ENCODE measurements at regions not wholly inside any gene's neighbourhood (a gene's known extent, or its start where the extent isn't known, plus 50 kb on each side); places are given as distances from the start of the nearest gene placed in this dataset.

- no peaks in the 10 kb centered on the region for H3K27me3 ChIP-seq (replicated peaks in 1 of 2; ENCODE audit: control insufficient read depth in 2 of 2, extremely low read depth in 1 of 2, insufficient read depth in 2 of 2, low read length in 1 of 2)
- H3K4me1 ChIP-seq (ENCODE audit: control insufficient read depth in 1 of 2, extremely low read depth in 1 of 2, insufficient read depth in 2 of 2, low read length in 2 of 2): no peaks in the 10 kb centered on the region
- no peak overlapping the region for H3K27ac ChIP-seq (ENCODE audit: low read length)
- no peaks in the 10 kb centered on the region for H3K9me3 ChIP-seq
- ATAC-seq (replicated peaks in 1 of 4): no peak
- peaks cover 9 to 16% of the 10 kb centered on the region in 2 donors for H3K27me3 Mint-ChIP-seq
- no peaks in the 10 kb centered on the region for H3K4me1 Mint-ChIP-seq
- no peaks in the 10 kb centered on the region for H3K36me3 ChIP-seq (ENCODE audit: control insufficient read depth in 2 of 2, extremely low read depth in 1 of 2, insufficient read depth in 1 of 2, low read length in 1 of 2)
- POLR2A ChIA-PET: no interaction called here
- H3K9me3 Mint-ChIP-seq: no peaks in the 10 kb centered on the region
- H3K27ac Mint-ChIP-seq: no peak overlapping the region
- WGBS (ENCODE audit: insufficient coverage): no CpG with 5 or more reads among the region's 1 CpG
- H3K36me3 Mint-ChIP-seq: no peaks in the 10 kb centered on the region
- DNase-seq: no peak
- H3K4me3 Mint-ChIP-seq: no peak overlapping the region
- no peak overlapping the region for H3K4me3 ChIP-seq (ENCODE audit: control insufficient read depth in 1 of 2, extremely low read depth in 1 of 2, low read length in 1 of 2)
- CTCF ChIA-PET: interaction anchor here in 1 of 2 donors (0.6 kb wide), 1 partner anchor 268 kb away, joined by 5 read pairs; no protein-coding TSS in a partner anchor
These were observed 71.5 kb upstream of the CXADR start for GRCh38 chr21:17441370-17441769.

DNA sequence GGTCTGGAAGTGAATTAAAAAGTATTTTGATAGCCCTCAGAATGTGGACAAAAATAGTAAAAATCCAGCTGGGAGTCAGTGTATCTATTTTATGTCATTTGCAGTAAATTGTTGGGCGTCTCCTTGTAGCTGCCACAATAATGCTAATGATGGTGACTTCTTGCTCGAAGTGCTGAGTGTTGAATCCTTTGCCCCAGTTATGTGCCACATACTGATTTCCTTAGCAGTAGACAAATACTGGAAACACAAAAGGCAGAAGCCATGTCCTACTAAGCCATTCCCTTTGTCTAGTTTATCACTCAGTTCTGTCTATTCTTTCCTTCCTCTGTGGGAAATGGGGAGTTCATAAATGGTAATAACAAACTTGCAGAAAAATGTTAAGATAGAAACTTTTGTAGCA, 70.7 kb upstream of the CXADR start:
- Mint-ChIP-seq H3K4me1 (no peaks in the 10 kb centered on the region), H3K27me3 (peaks cover 9 to 16% of the 10 kb centered on the region in 2 donors), H3K9me3 (no peaks in the 10 kb centered on the region), H3K36me3 (no peaks in the 10 kb centered on the region), H3K27ac (no peak overlapping the region), H3K4me3 (no peak overlapping the region)
- no peaks in the 10 kb centered on the region for H3K27me3 ChIP-seq (replicated peaks in 1 of 2; ENCODE audit: control insufficient read depth in 2 of 2, extremely low read depth in 1 of 2, insufficient read depth in 2 of 2, low read length in 1 of 2)
- DNase-seq (no peak), ATAC-seq (replicated peaks in 1 of 4) (no peak)
- ChIA-PET CTCF (no interaction called here), POLR2A (no interaction called here)
- H3K9me3 ChIP-seq: no peaks in the 10 kb centered on the region
- no peaks in the 10 kb centered on the region for H3K4me1 ChIP-seq (ENCODE audit: control insufficient read depth in 1 of 2, extremely low read depth in 1 of 2, insufficient read depth in 2 of 2, low read length in 2 of 2)
- no peak overlapping the region for H3K27ac ChIP-seq (ENCODE audit: low read length)
- no peaks in the 10 kb centered on the region for H3K36me3 ChIP-seq (ENCODE audit: control insufficient read depth in 2 of 2, extremely low read depth in 1 of 2, insufficient read depth in 1 of 2, low read length in 1 of 2)
- no CpG with 5 or more reads among the region's 2 CpGs for WGBS (ENCODE audit: insufficient coverage)
- H3K4me3 ChIP-seq (ENCODE audit: control insufficient read depth in 1 of 2, extremely low read depth in 1 of 2, low read length in 1 of 2): no peak overlapping the region

DNA sequence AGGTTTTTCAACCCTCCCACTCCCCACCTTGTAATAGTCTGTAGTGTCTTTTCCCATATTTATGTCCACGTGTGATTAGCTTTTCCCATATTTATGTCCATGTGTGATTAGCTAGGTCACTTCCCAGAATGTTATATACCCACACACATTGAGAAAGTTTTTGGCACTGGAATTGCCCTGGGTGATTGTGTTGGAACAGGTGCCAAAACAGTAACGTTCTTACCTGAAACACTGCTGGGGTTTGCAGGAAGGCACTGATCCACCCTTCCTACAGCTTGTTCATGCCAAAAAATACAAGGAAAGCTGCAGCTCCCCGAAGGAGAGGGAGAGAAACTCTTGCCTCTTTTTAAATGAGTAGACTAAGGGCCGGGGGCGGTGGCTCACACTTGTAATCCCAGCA, 68.0 kb upstream of the CXADR start:
- no peaks in the 10 kb centered on the region for H3K36me3 ChIP-seq (ENCODE audit: control insufficient read depth in 2 of 2, extremely low read depth in 1 of 2, insufficient read depth in 1 of 2, low read length in 1 of 2)
- POLR2A ChIA-PET: no interaction called here
- H3K9me3 ChIP-seq: no peaks in the 10 kb centered on the region
- H3K27me3 Mint-ChIP-seq: peaks cover 1 to 3% of the 10 kb centered on the region in 2 donors
- no peaks in the 10 kb centered on the region for H3K9me3 Mint-ChIP-seq
- no peak for ATAC-seq (replicated peaks in 1 of 4)
- H3K4me3 Mint-ChIP-seq: no peak overlapping the region
- H3K27ac ChIP-seq (ENCODE audit: low read length): no peak overlapping the region
- no peak overlapping the region for H3K4me3 ChIP-seq (ENCODE audit: control insufficient read depth in 1 of 2, extremely low read depth in 1 of 2, low read length in 1 of 2)
- no peaks in the 10 kb centered on the region for H3K27me3 ChIP-seq (replicated peaks in 1 of 2; ENCODE audit: control insufficient read depth in 2 of 2, extremely low read depth in 1 of 2, insufficient read depth in 2 of 2, low read length in 1 of 2)
- no peaks in the 10 kb centered on the region for H3K36me3 Mint-ChIP-seq
- H3K4me1 Mint-ChIP-seq: no peaks in the 10 kb centered on the region
- CTCF ChIA-PET: no interaction called here
- no peak for DNase-seq
- no peaks in the 10 kb centered on the region for H3K4me1 ChIP-seq (ENCODE audit: control insufficient read depth in 1 of 2, extremely low read depth in 1 of 2, insufficient read depth in 2 of 2, low read length in 2 of 2)
- no peak overlapping the region for H3K27ac Mint-ChIP-seq
- no CpG with 5 or more reads among the region's 5 CpGs for WGBS (ENCODE audit: insufficient coverage)

DNA sequence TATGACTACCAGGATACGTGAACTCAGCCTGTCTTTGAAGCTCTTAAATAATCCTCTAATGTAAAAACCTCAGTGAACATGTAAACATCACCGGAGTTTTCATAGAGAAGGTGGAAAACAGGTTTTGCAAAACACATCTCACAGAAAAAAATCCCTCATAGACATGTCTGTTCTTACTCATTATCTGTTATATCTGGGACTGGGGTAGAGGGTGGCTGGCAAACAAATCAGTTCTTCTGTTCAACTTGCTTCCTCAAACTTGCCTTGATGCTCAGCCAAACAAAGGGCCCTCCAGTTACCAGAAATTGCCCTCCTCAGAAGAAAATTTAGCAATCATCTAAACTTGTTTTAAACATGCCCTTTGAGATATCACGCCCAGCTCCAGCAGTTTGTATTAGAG, 66.1 kb upstream of the CXADR start:
- no peaks in the 10 kb centered on the region for H3K9me3 Mint-ChIP-seq
- no CpG with 5 or more reads among the region's 3 CpGs for WGBS (ENCODE audit: insufficient coverage)
- Histone ChIP-seq H3K36me3 (ENCODE audit: control insufficient read depth in 2 of 2, extremely low read depth in 1 of 2, insufficient read depth in 1 of 2, low read length in 1 of 2) (no peaks in the 10 kb centered on the region), H3K4me1 (ENCODE audit: control insufficient read depth in 1 of 2, extremely low read depth in 1 of 2, insufficient read depth in 2 of 2, low read length in 2 of 2) (no peaks in the 10 kb centered on the region), H3K27ac (ENCODE audit: low read length) (no peak overlapping the region), H3K27me3 (replicated peaks in 1 of 2; ENCODE audit: control insufficient read depth in 2 of 2, extremely low read depth in 1 of 2, insufficient read depth in 2 of 2, low read length in 1 of 2) (no peaks in the 10 kb centered on the region), H3K9me3 (no peaks in the 10 kb centered on the region), H3K4me3 (ENCODE audit: control insufficient read depth in 1 of 2, extremely low read depth in 1 of 2, low read length in 1 of 2) (no peak overlapping the region)
- DNase-seq (no peak), ATAC-seq (replicated peaks in 1 of 4) (no peak)
- POLR2A ChIA-PET: no interaction called here
- H3K27me3 Mint-ChIP-seq: peaks cover 0 to 4% of the 10 kb centered on the region in 2 donors
- H3K27ac Mint-ChIP-seq: no peak overlapping the region
- H3K36me3 Mint-ChIP-seq: no peaks in the 10 kb centered on the region
- no peaks in the 10 kb centered on the region for H3K4me1 Mint-ChIP-seq
- H3K4me3 Mint-ChIP-seq: no peak overlapping the region
- CTCF ChIA-PET: no interaction called here

GRCh38 chr21:17449701-17450100, 63.1 kb upstream of the CXADR start:
- no peaks in the 10 kb centered on the region for H3K9me3 Mint-ChIP-seq
- H3K4me3 Mint-ChIP-seq: no peak overlapping the region
- CTCF ChIA-PET: no interaction called here
- DNase-seq: no peak
- H3K36me3 Mint-ChIP-seq: no peaks in the 10 kb centered on the region
- no peak for ATAC-seq (replicated peaks in 1 of 4)
- peaks cover 0 to 6% of the 10 kb centered on the region in 2 donors for H3K27me3 Mint-ChIP-seq
- H3K36me3 ChIP-seq (ENCODE audit: control insufficient read depth in 2 of 2, extremely low read depth in 1 of 2, insufficient read depth in 1 of 2, low read length in 1 of 2): no peaks in the 10 kb centered on the region
- POLR2A ChIA-PET: no interaction called here
- H3K9me3 ChIP-seq: no peaks in the 10 kb centered on the region
- H3K27ac Mint-ChIP-seq: no peak overlapping the region
- H3K4me3 ChIP-seq (ENCODE audit: control insufficient read depth in 1 of 2, extremely low read depth in 1 of 2, low read length in 1 of 2): no peak overlapping the region
- H3K4me1 Mint-ChIP-seq: peaks cover 4 to 5% (median 4%) of the 10 kb centered on the region in 3 donors
- no peak overlapping the region for H3K27ac ChIP-seq (ENCODE audit: low read length)
- H3K4me1 ChIP-seq (ENCODE audit: control insufficient read depth in 1 of 2, extremely low read depth in 1 of 2, insufficient read depth in 2 of 2, low read length in 2 of 2): peaks cover 0 to 2% of the 10 kb centered on the region in 2 experiments
- no peaks in the 10 kb centered on the region for H3K27me3 ChIP-seq (replicated peaks in 1 of 2; ENCODE audit: control insufficient read depth in 2 of 2, extremely low read depth in 1 of 2, insufficient read depth in 2 of 2, low read length in 1 of 2)

GRCh38 chr21:17451364-17451891, 61.4 kb upstream of the CXADR start:
- DNase-seq: no peak
- POLR2A ChIA-PET: interaction anchor here in 1 of 2 donors (1.1 kb wide), 1 partner anchor 37 kb away, joined by 5 read pairs; no protein-coding TSS in a partner anchor

More at GRCh38 chr21:17451364-17451891, 61.4 kb upstream of the CXADR start:
- WGBS (ENCODE audit: insufficient coverage): 89% methylated on average over 2 of the region's 4 CpGs
- H3K27me3 Mint-ChIP-seq: peaks cover 0 to 8% of the 10 kb centered on the region in 2 donors
- H3K36me3 Mint-ChIP-seq: no peaks in the 10 kb centered on the region
- Histone ChIP-seq H3K36me3 (ENCODE audit: control insufficient read depth in 2 of 2, extremely low read depth in 1 of 2, insufficient read depth in 1 of 2, low read length in 1 of 2) (no peaks in the 10 kb centered on the region), H3K27ac (ENCODE audit: low read length) (no peak overlapping the region), H3K9me3 (no peaks in the 10 kb centered on the region), H3K27me3 (replicated peaks in 1 of 2; ENCODE audit: control insufficient read depth in 2 of 2, extremely low read depth in 1 of 2, insufficient read depth in 2 of 2, low read length in 1 of 2) (no peaks in the 10 kb centered on the region), H3K4me3 (ENCODE audit: control insufficient read depth in 1 of 2, extremely low read depth in 1 of 2, low read length in 1 of 2) (no peak overlapping the region), H3K4me1 (ENCODE audit: control insufficient read depth in 1 of 2, extremely low read depth in 1 of 2, insufficient read depth in 2 of 2, low read length in 2 of 2) (peaks cover 0 to 3% of the 10 kb centered on the region in 2 experiments)
- H3K27ac Mint-ChIP-seq: no peak overlapping the region
- CTCF ChIA-PET: interaction anchor here in 1 of 2 donors (0.7 kb wide), 1 partner anchor 9 kb away, joined by 5 read pairs; no protein-coding TSS in a partner anchor
- peaks cover 4 to 6% (median 5%) of the 10 kb centered on the region in 3 donors for H3K4me1 Mint-ChIP-seq
- H3K4me3 Mint-ChIP-seq: no peak overlapping the region
- no peak for ATAC-seq (replicated peaks in 1 of 4)
- no peaks in the 10 kb centered on the region for H3K9me3 Mint-ChIP-seq

Measured in T-cell (primary cell).